ENCODE measurements at regions not wholly inside any gene's neighbourhood (a gene's known extent, or its start where the extent isn't known, plus 50 kb on each side); places are given as distances from the start of the nearest gene placed in this dataset.
A peak's percentile ranks its signal among the peaks of the same experiment; 100 is the strongest.
"Not testable (repeated sequence)": the region's sequence is repeated elsewhere in the genome, so short reads cannot be mapped to it uniquely, and the experiment has no call there.

- Mint-ChIP-seq H3K36me3 (ENCODE audit: low read depth) (peaks cover 6% of the 10 kb centered on the region), H3K27ac (peak overlapping the region; percentile 70 to 88 (median 85)), H3K9me3 (peaks cover 8% of the 10 kb centered on the region), H3K27me3 (ENCODE audit: low read depth) (peaks cover 16% of the 10 kb centered on the region), H3K4me1 (peaks cover 41% of the 10 kb centered on the region), H3K4me3 (peak overlapping the region in 1 of 3 experiments; percentile 28)
- TF ChIP-seq CTCF (IDR thresholded peaks at IDR 0.05; ENCODE audit: unreplicated experiment in 3 of 3), result no peak
Observed at GRCh38 chr12:111120578-111120977, 200.2 kb upstream of the MYL2 start.

- H3K4me3 Mint-ChIP-seq, result no peak overlapping the region
Observed at GRCh38 chr12:111117017-111117416, 196.6 kb upstream of the MYL2 start.

GRCh38 chr12:111113313-111113712 lies 192.9 kb upstream of the MYL2 start:
- H3K4me1 Mint-ChIP-seq; H3K27ac Mint-ChIP-seq; H3K36me3 Mint-ChIP-seq (ENCODE audit: low read depth); H3K4me3 Mint-ChIP-seq: not testable (repeated sequence)
- H3K27me3 Mint-ChIP-seq (ENCODE audit: low read depth), result peaks cover 15% of the 10 kb centered on the region
- peaks cover 15% of the 10 kb centered on the region for H3K9me3 Mint-ChIP-seq

More at GRCh38 chr12:111117017-111117416, 196.6 kb upstream of the MYL2 start:
- Mint-ChIP-seq H3K27ac (no peak overlapping the region), H3K27me3 (ENCODE audit: low read depth) (peaks cover 18% of the 10 kb centered on the region), H3K4me1 (peaks cover 19% of the 10 kb centered on the region), H3K36me3 (ENCODE audit: low read depth) (peaks cover 6% of the 10 kb centered on the region), H3K9me3 (peaks cover 12% of the 10 kb centered on the region)
- no peak for TF ChIP-seq CTCF (IDR thresholded peaks at IDR 0.05; ENCODE audit: unreplicated experiment in 3 of 3)

- H3K27ac Mint-ChIP-seq, result no peak overlapping the region
- no peak overlapping the region for H3K4me3 Mint-ChIP-seq
- H3K9me3 Mint-ChIP-seq, result peaks cover 15% of the 10 kb centered on the region
- no peak for TF ChIP-seq CTCF (IDR thresholded peaks at IDR 0.05; ENCODE audit: unreplicated experiment in 3 of 3)
- H3K4me1 Mint-ChIP-seq, result no peaks in the 10 kb centered on the region
- H3K27me3 Mint-ChIP-seq (ENCODE audit: low read depth), result peaks cover 18% of the 10 kb centered on the region
- peaks cover 4% of the 10 kb centered on the region for H3K36me3 Mint-ChIP-seq (ENCODE audit: low read depth)
Observed at GRCh38 chr12:111112311-111113098, 192.1 kb upstream of the MYL2 start.

GRCh38 chr12:111111681-111112080 lies 191.3 kb upstream of the MYL2 start:
- TF ChIP-seq CTCF (IDR thresholded peaks at IDR 0.05; ENCODE audit: unreplicated experiment in 3 of 3), result no peak
- Mint-ChIP-seq H3K4me1 (no peaks in the 10 kb centered on the region), H3K36me3 (ENCODE audit: low read depth) (peaks cover 3% of the 10 kb centered on the region), H3K27me3 (ENCODE audit: low read depth) (peaks cover 20% of the 10 kb centered on the region), H3K27ac (no peak overlapping the region), H3K9me3 (peaks cover 15% of the 10 kb centered on the region), H3K4me3 (no peak overlapping the region)

GRCh38 chr12:111110556-111110955 lies 190.2 kb upstream of the MYL2 start:
- Mint-ChIP-seq H3K9me3 (peaks cover 7% of the 10 kb centered on the region), H3K27ac (no peak overlapping the region), H3K27me3 (ENCODE audit: low read depth) (peaks cover 22% of the 10 kb centered on the region), H3K4me3 (no peak overlapping the region), H3K4me1 (no peaks in the 10 kb centered on the region), H3K36me3 (ENCODE audit: low read depth) (peaks cover 3% of the 10 kb centered on the region)
- TF ChIP-seq CTCF (IDR thresholded peaks at IDR 0.05; ENCODE audit: unreplicated experiment in 3 of 3), result no peak

Measured in nephron (organoid).